GM23338 (cell line): ENCODE measurements at regions not wholly inside any gene's neighbourhood (a gene's known extent, or its start where the extent isn't known, plus 50 kb on each side); places are given as distances from the start of the nearest gene placed in this dataset.
"Not testable (repeated sequence)": the region's sequence is repeated elsewhere in the genome, so short reads cannot be mapped to it uniquely, and the experiment has no call there.

Experiments
- ATAC-seq: fragments of 200-7000 bp; cut with Tn5 transposase; 3 replicates; pipeline ENCODE4 v1.9.1; 2020
- DNase-seq: peaks from one replicate; pipeline ENCODE4 v3.0.0-alpha.2; 2015; ENCODE audit warnings: low spot score
- H2AFZ ChIP-seq: fragments of 200-600 bp; sonication (generic); 2 replicates; pipeline ENCODE4 v1.8.0; 2016; ENCODE audit warnings: antibody characterized with exemption, mild to moderate bottlenecking, moderate library complexity
- H3F3A ChIP-seq: fragments of 200-600 bp; sonication (generic); replicated peaks from 2 replicates; pipeline ENCODE4 v1.8.0; 2017; ENCODE audit warnings: antibody characterized with exemption, mixed run types, low read depth
- H3K27ac ChIP-seq: fragments of 200-600 bp; sonication (generic); 2 replicates; pipeline ENCODE4 v1.6.1; 2016; ENCODE audit warnings: low read depth
- H3K27me3 ChIP-seq: fragments of 200-600 bp; sonication (generic); 2 replicates; pipeline ENCODE4 v1.8.0; 2016; ENCODE audit warnings: mild to moderate bottlenecking, mixed run types, moderate library complexity; ENCODE audit not compliant: insufficient read depth
- H3K36me3 ChIP-seq: fragments of 200-600 bp; sonication (generic); 2 replicates; pipeline ENCODE4 v1.8.0; 2016; ENCODE audit warnings: mild to moderate bottlenecking; ENCODE audit not compliant: insufficient read depth
- H3K4me1 ChIP-seq: fragments of 200-600 bp; sonication (generic); 2 replicates; pipeline ENCODE4 v1.8.0; 2016; ENCODE audit warnings: mild to moderate bottlenecking, moderate library complexity; ENCODE audit not compliant: insufficient read depth
- H3K4me2 ChIP-seq: fragments of 200-600 bp; sonication (generic); 2 replicates; pipeline ENCODE4 v1.7.1; 2017; ENCODE audit warnings: mixed run types
- H3K4me3 ChIP-seq: fragments of 200-600 bp; sonication (generic); 2 replicates; pipeline ENCODE4 v1.6.1; 2016; ENCODE audit warnings: mixed run types
- H3K79me2 ChIP-seq: fragments of 200-600 bp; sonication (generic); replicated peaks from 2 replicates; pipeline ENCODE4 v1.8.0; 2017; ENCODE audit warnings: mild to moderate bottlenecking; ENCODE audit not compliant: insufficient read depth
- H3K9me2 ChIP-seq: fragments of 200-600 bp; sonication (generic); 2 replicates; pipeline ENCODE4 v1.8.0; 2017; ENCODE audit not compliant: insufficient read depth
- H4K20me1 ChIP-seq: fragments of 200-600 bp; sonication (generic); replicated peaks from 2 replicates; pipeline ENCODE4 v1.8.0; 2017; ENCODE audit warnings: mild to moderate bottlenecking; ENCODE audit not compliant: insufficient read depth
- H3K27ac Mint-ChIP-seq: 2 replicates; pipeline ENCODE4 v1.8.0; 2020; ENCODE audit warnings: inconsistent platforms, mild to moderate bottlenecking, moderate library complexity, mixed read lengths
- H3K27me3 Mint-ChIP-seq: 3 replicates; pipeline ENCODE4 v1.8.0; 2022; ENCODE audit warnings: low read depth, mild to moderate bottlenecking, moderate library complexity, mixed read lengths, inconsistent platforms; ENCODE audit not compliant: insufficient read depth, poor library complexity
- H3K36me3 Mint-ChIP-seq: 3 replicates; pipeline ENCODE4 v1.8.0; 2021; ENCODE audit warnings: low read depth, mild to moderate bottlenecking, inconsistent platforms, moderate library complexity, mixed read lengths
- H3K4me1 Mint-ChIP-seq: 3 replicates; pipeline ENCODE4 v1.8.0; 2020; ENCODE audit warnings: mild to moderate bottlenecking, inconsistent platforms, mixed read lengths
- H3K4me3 Mint-ChIP-seq: 3 replicates; pipeline ENCODE4 v1.8.0; 2021; ENCODE audit warnings: moderate library complexity, mild to moderate bottlenecking, inconsistent platforms, mixed read lengths
- H3K9me3 Mint-ChIP-seq: 3 replicates; pipeline ENCODE4 v1.8.0; 2020; ENCODE audit warnings: moderate library complexity, mild to moderate bottlenecking, inconsistent platforms, mixed read lengths
- CREB1 ChIP-seq: fragments of 250-450 bp; sonication (Bioruptor Pico); IDR thresholded peaks from 2 replicates; pipeline ENCODE4 v1.5.0; 2020; ENCODE audit warnings: low read depth, mild to moderate bottlenecking, moderate library complexity
- EZH2phosphoT487 ChIP-seq: fragments of 200-600 bp; sonication (generic); IDR thresholded peaks from one replicate; pipeline ENCODE4 v1.8.1; 2018; ENCODE audit warnings: antibody characterized with exemption; ENCODE audit not compliant: unreplicated experiment
- JUNB ChIP-seq: IDR thresholded peaks from one replicate; pipeline ENCODE4 v1.6.1; 2016; ENCODE audit warnings: antibody characterized with exemption; ENCODE audit not compliant: unreplicated experiment
- POLR2AphosphoS5 ChIP-seq: IDR thresholded peaks from 2 replicates; pipeline ENCODE4 v1.6.1; 2016; ENCODE audit warnings: antibody characterized with exemption, low read depth
- ZNF114 ChIP-seq: fragments of 250-450 bp; sonication (Bioruptor Pico); IDR thresholded peaks from 2 replicates; pipeline ENCODE4 v1.5.0; 2020; ENCODE audit warnings: mild to moderate bottlenecking, moderate library complexity
- TF ChIP-seq, protein P1 (sequence below): IDR thresholded peaks from 2 replicates; pipeline ENCODE4 v1.6.1; 2016; ENCODE audit warnings: antibody characterized with exemption
- TF ChIP-seq, protein P2 (sequence below), 2 experiments: fragments of 200-600 bp in 1 of 2; sonication (generic) in 1 of 2; conservative IDR thresholded peaks; 2 replicates each; pipeline versions ENCODE4 v1.5.1 to v1.6.1; 2016 to 2017; ENCODE audit warnings: antibody characterized with exemption in 2 of 2, low read depth in 2 of 2, mild to moderate bottlenecking in 2 of 2, moderate library complexity in 1 of 2

DNA sequence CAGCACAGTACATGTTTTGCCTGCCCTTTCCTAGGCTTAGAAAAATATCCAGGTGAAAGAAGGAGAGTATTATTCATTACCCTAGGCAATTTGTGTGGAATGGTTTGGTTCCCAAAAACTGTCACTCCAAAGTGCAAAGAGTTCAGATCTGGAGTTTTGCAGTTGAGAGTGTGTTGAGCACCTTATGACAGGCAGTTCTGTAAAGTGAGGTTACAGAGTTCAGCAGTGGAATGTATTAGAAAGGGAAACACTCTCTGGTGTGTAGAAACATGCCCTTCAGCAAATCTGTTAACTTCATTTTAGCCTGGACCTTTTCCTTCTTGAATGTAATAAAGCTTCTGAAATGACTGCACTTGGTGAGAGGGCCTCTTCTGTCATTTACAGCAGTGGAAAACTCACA lies 154.0 kb upstream of the SSTR1 start (continued):
- TF ChIP-seq EZH2phosphoT487 (no peak), JUNB (no peak), CREB1 (CRISPR knock-in tag) (no peak)

DNA sequence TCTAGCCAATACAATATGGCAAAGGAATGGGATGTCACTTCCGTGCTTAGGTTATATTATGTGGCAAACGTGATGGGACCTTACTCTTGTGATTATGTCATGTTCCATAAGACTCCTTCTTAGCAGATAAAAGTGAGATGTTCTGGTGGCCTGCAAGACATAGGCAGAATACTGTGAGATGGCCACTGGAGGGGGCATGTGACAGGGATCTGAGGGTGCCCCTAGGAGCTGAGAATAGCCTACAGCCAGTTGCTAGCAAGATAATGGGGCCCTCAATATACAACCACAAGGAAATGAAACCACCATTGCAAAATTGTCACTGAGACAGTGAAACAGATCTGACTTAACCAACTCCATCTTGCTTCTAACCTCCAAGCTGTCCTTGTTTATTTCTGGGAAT lies 151.4 kb upstream of the SSTR1 start:
- H3K27ac Mint-ChIP-seq = no peak overlapping the region
- Histone ChIP-seq H3K9me2 (peaks cover 13% of the 10 kb centered on the region), H3K36me3 (no peaks in the 10 kb centered on the region), H4K20me1 (no peaks in the 10 kb centered on the region), H2AFZ (peak overlapping the region; percentile 44; the same call in 1 of the 2 replicates), H3F3A (no peaks in the 10 kb centered on the region), H3K27me3 (no peaks in the 10 kb centered on the region), H3K4me1 (peaks cover 30% of the 10 kb centered on the region), H3K79me2 (no peaks in the 10 kb centered on the region), H3K4me3 (no peak overlapping the region), H3K27ac (no peak overlapping the region), H3K4me2 (no peak overlapping the region)
- peaks cover 19% of the 10 kb centered on the region for H3K36me3 Mint-ChIP-seq
- DNase-seq (peak; percentile 43), ATAC-seq (peak; percentile 77)
- no peak overlapping the region for H3K4me3 Mint-ChIP-seq
- peaks cover 24% of the 10 kb centered on the region for H3K4me1 Mint-ChIP-seq
- H3K27me3 Mint-ChIP-seq = peaks cover 2% of the 10 kb centered on the region
- TF ChIP-seq, protein P1, sequence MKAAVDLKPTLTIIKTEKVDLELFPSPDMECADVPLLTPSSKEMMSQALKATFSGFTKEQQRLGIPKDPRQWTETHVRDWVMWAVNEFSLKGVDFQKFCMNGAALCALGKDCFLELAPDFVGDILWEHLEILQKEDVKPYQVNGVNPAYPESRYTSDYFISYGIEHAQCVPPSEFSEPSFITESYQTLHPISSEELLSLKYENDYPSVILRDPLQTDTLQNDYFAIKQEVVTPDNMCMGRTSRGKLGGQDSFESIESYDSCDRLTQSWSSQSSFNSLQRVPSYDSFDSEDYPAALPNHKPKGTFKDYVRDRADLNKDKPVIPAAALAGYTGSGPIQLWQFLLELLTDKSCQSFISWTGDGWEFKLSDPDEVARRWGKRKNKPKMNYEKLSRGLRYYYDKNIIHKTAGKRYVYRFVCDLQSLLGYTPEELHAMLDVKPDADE = no peak
- TF ChIP-seq ZNF114 (no peak), POLR2AphosphoS5 (no peak)
- TF ChIP-seq, protein P2, sequence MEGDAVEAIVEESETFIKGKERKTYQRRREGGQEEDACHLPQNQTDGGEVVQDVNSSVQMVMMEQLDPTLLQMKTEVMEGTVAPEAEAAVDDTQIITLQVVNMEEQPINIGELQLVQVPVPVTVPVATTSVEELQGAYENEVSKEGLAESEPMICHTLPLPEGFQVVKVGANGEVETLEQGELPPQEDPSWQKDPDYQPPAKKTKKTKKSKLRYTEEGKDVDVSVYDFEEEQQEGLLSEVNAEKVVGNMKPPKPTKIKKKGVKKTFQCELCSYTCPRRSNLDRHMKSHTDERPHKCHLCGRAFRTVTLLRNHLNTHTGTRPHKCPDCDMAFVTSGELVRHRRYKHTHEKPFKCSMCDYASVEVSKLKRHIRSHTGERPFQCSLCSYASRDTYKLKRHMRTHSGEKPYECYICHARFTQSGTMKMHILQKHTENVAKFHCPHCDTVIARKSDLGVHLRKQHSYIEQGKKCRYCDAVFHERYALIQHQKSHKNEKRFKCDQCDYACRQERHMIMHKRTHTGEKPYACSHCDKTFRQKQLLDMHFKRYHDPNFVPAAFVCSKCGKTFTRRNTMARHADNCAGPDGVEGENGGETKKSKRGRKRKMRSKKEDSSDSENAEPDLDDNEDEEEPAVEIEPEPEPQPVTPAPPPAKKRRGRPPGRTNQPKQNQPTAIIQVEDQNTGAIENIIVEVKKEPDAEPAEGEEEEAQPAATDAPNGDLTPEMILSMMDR (conservative IDR thresholded peaks at IDR 0.05; ENCODE audit: low read depth in 2 of 2) = peak; percentile 43 to 56
- peaks cover 24% of the 10 kb centered on the region for H3K9me3 Mint-ChIP-seq

DNA sequence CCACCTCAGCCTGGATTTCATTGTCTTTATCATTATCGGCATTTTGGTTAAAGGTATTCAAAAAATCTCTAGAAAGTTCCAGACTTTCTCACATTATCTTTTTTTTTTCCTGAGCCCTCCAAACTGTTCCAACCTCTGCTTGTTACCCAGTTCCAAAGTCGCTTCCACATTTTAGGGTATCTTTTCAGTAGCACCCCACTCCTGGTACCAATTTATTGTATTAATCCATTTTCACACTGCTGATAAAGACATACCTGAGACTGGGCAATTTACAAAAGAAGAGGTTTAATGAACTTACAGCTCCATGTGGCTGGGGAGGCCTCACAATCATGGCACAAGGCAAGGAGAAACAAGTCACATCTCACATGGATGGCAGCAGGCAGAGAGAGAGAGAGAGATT lies 145.5 kb upstream of the SSTR1 start:
- H3K4me3 Mint-ChIP-seq, H3K27me3 ChIP-seq, H2AFZ ChIP-seq, H3K4me2 ChIP-seq, H3K4me1 Mint-ChIP-seq, ATAC-seq, H3K9me2 ChIP-seq, H3K27me3 Mint-ChIP-seq, DNase-seq, H3K36me3 ChIP-seq, H3K27ac Mint-ChIP-seq, H3F3A ChIP-seq, H4K20me1 ChIP-seq, H3K4me1 ChIP-seq, H3K4me3 ChIP-seq, H3K79me2 ChIP-seq, H3K27ac ChIP-seq: not testable (repeated sequence)
- Mint-ChIP-seq H3K36me3 (peaks cover 35% of the 10 kb centered on the region), H3K9me3 (peaks cover 44% of the 10 kb centered on the region)
